Bronchial epithelial cell (primary cell): ENCODE measurements at regions not wholly inside any gene's neighbourhood (a gene's known extent, or its start where the extent isn't known, plus 50 kb on each side); places are given as distances from the start of the nearest gene placed in this dataset.

Experiments
- DNase-seq: peaks from one replicate; pipeline ENCODE4 v3.0.0-alpha.2; 2010; ENCODE audit warnings: low read depth
- FAIRE-seq: peaks from 2 replicates; lab custom pipeline; 2011; peaks lifted over from hg19 to GRCh38; lab: Jason Lieb, UNC
- H3K27me3 ChIP-seq: 2 replicates; pipeline ENCODE4 v1.5.1; 2011; ENCODE audit warnings: low read length; ENCODE audit not compliant: control insufficient read depth, insufficient read depth
- H3K36me3 ChIP-seq: 2 replicates; pipeline ENCODE4 v1.5.1; 2011; ENCODE audit warnings: low read length; ENCODE audit not compliant: control insufficient read depth, insufficient read depth
- H3K4me3 ChIP-seq: 2 replicates; pipeline ENCODE4 v1.5.1; 2011; ENCODE audit warnings: mild to moderate bottlenecking, low read depth, low read length, control low read depth
- TF ChIP-seq, protein P1 (sequence below): IDR thresholded peaks from 2 replicates; pipeline ENCODE4 v1.5.1; 2011; ENCODE audit warnings: mild to moderate bottlenecking, moderate library complexity, low read length, control low read depth, inconsistent platforms; ENCODE audit not compliant: insufficient read depth, severe bottlenecking

GRCh38 chr5:6868171-6868570 lies 154.9 kb downstream of the TENT4A start:
- no peak for DNase-seq
- TF ChIP-seq, protein P1, sequence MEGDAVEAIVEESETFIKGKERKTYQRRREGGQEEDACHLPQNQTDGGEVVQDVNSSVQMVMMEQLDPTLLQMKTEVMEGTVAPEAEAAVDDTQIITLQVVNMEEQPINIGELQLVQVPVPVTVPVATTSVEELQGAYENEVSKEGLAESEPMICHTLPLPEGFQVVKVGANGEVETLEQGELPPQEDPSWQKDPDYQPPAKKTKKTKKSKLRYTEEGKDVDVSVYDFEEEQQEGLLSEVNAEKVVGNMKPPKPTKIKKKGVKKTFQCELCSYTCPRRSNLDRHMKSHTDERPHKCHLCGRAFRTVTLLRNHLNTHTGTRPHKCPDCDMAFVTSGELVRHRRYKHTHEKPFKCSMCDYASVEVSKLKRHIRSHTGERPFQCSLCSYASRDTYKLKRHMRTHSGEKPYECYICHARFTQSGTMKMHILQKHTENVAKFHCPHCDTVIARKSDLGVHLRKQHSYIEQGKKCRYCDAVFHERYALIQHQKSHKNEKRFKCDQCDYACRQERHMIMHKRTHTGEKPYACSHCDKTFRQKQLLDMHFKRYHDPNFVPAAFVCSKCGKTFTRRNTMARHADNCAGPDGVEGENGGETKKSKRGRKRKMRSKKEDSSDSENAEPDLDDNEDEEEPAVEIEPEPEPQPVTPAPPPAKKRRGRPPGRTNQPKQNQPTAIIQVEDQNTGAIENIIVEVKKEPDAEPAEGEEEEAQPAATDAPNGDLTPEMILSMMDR = no peak
- FAIRE-seq = no peak
- Histone ChIP-seq H3K27me3 (no peaks in the 10 kb centered on the region), H3K36me3 (no peaks in the 10 kb centered on the region), H3K4me3 (no peak overlapping the region)

GRCh38 chr5:6868575-6869215 lies 155.5 kb downstream of the TENT4A start:
- Histone ChIP-seq H3K36me3 (no peaks in the 10 kb centered on the region), H3K4me3 (no peak overlapping the region), H3K27me3 (no peaks in the 10 kb centered on the region)
- TF ChIP-seq, protein P1 = no peak
- FAIRE-seq (peak; percentile 55), DNase-seq (no peak)

GRCh38 chr5:6869677-6870076 lies 156.4 kb downstream of the TENT4A start:
- Histone ChIP-seq H3K36me3 (no peaks in the 10 kb centered on the region), H3K27me3 (no peaks in the 10 kb centered on the region), H3K4me3 (no peak overlapping the region)
- DNase-seq (no peak), FAIRE-seq (no peak)
- TF ChIP-seq, protein P1 = no peak

- DNase-seq (no peak), FAIRE-seq (no peak)
- TF ChIP-seq, protein P1 = no peak
- H3K27me3 ChIP-seq = no peaks in the 10 kb centered on the region
- H3K4me3 ChIP-seq = no peak overlapping the region
- H3K36me3 ChIP-seq = no peaks in the 10 kb centered on the region
These were observed 159.4 kb downstream of the TENT4A start for GRCh38 chr5:6872441-6873160.

- TF ChIP-seq, protein P1 = no peak
- Histone ChIP-seq H3K4me3 (no peak overlapping the region), H3K27me3 (no peaks in the 10 kb centered on the region), H3K36me3 (no peaks in the 10 kb centered on the region)
- DNase-seq (no peak), FAIRE-seq (no peak)
These were observed 160.1 kb downstream of the TENT4A start for GRCh38 chr5:6873359-6873758.
